GM18520 (cell line): ENCODE measurements at regions not wholly inside any gene's neighbourhood (a gene's known extent, or its start where the extent isn't known, plus 50 kb on each side); places are given as distances from the start of the nearest gene placed in this dataset.

Experiments used
- ATAC-seq: cut with Tn5 transposase; IDR thresholded peaks from one replicate; pipeline ENCODE4 v1.9.1; 2021; ENCODE audit not compliant: unreplicated experiment

DNA sequence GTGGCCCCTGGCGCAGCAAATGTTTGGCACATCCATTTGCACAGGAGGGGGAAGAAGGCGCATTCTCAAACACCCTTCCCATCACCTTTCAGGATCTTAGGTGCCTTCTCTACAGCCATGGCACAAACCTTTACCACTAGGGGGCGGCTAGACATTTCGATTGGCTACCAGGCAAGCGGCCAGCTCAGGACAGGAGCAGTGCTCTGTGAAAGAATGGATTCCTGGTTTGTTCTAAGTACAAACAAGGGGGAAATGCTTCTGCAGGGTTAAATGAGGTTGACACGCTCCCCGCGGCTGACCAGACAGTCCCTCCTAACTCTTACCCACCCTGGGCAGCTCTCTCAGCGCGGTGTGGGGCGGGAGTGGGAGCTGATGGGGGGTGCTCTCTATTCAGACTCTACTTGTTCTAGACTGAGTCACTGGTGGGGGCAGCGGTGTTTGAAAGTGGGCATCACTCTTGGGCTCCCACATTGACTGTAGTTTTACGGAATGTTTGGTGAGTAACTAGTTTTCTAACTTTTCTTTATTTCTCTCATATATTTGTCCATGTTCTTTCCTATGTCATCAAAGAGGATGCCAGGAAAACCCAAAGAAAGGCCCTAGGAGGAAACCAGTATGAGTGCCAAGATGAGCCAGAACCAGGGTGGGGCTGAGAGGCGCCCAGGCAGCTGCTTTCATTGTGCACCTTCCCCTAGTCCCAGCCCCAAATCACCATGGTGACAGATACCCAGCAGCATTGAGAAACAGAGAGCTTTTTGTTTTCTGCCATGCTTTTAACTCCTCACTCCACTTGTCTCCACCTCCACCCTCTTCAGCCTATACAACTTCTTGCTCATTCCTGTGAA is 61.4 kb upstream of the GPR158 start:
- peak; percentile 83 for ATAC-seq

GRCh38 chr10:25114036-25114411 is 60.8 kb upstream of the GPR158 start:
- no peak for ATAC-seq

DNA sequence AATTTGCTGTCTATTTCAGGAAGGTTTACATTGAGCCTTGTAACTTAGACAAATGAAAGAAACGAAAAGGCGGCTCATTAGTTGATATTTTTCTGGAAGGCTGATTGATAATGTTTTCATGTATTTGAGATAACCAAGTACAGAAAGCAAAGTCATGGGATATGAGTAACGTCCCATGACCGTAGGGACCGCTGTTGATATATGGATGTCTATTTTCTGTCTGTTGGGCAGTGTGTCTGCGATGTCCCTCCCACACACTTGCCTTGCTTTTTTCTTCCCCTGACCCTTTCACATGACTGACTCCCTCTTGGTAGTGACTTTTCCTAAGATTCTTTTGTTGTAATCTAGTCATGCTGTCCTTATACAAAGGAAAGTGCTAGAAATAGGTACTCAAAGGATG is 57.0 kb upstream of the GPR158 start:
- no peak for ATAC-seq

DNA sequence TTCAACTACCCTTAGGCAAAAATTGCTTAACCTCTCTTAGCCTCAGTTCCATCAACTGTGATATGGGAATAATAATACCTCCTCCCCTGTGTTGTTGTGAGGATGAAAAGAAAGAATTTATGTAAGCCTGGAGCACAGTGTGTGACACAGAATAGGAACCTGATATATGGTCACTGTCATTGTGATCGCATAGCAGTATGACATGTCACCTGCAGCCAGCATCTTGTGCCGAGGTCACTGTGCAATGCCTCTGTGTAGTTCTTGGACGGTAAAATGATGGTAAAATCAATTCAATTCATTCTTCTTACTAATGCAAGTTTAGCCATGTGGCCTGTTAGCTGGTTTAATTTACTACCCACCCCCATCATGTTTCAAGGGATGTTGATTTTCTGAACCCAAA is 54.6 kb upstream of the GPR158 start:
- no peak for ATAC-seq
